ENCODE measurements at regions not wholly inside any gene's neighbourhood (a gene's known extent, or its start where the extent isn't known, plus 50 kb on each side); places are given as distances from the start of the nearest gene placed in this dataset.

DNA sequence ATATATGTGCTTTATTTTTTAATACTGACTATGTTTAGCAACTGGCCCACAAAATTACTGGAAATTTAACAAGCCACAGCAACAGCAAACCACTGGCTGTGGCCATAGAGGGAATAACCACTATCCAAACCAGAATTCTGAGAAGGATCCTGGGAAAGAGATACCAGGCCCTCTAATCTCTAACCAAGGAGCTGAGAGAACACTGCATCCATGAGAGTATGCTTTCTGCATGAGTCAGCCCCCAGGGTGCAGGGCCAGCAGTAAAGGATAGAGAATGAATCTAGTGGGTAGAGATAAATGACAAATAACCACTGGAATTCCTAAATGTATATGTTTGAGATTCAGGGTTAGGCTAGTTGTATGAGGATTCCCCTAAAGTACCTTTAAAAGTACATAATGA lies 221.8 kb downstream of the KIT start:
- H3K9me3 Mint-ChIP-seq: peaks cover 0 to 2% of the 10 kb centered on the region in 2 experiments; a peak in 1 of 5 replicates
- no peak overlapping the region for H3K4me3 Mint-ChIP-seq

More for the DNA sequence above, 221.8 kb downstream of the KIT start:
- no peak overlapping the region for H3K27ac ChIP-seq (ENCODE audit: insufficient read length, low read depth, low read length)
- no peak overlapping the region for H2BK15ac ChIP-seq (ENCODE audit: low read depth, low read length)
- no peaks in the 10 kb centered on the region for H3K27me3 ChIP-seq (ENCODE audit: insufficient read depth, low read length)
- H3K56ac ChIP-seq (ENCODE audit: insufficient read length, low read depth, low read length): no peak overlapping the region
- no peaks in the 10 kb centered on the region for H3K79me2 ChIP-seq (ENCODE audit: insufficient read depth, low read length)
- no peak overlapping the region for H3K4ac ChIP-seq (ENCODE audit: low read depth, low read length)
- H3K23ac ChIP-seq (ENCODE audit: insufficient read length, low read depth, low read length): no peak overlapping the region
- no peak overlapping the region for H3K14ac ChIP-seq (ENCODE audit: insufficient read depth, low read length)
- no peaks in the 10 kb centered on the region; a peak in 1 of 7 replicates for H3K36me3 Mint-ChIP-seq (ENCODE audit: insufficient read depth in 1 of 3, low read depth in 3 of 3)
- H2BK12ac ChIP-seq (ENCODE audit: insufficient read length, low read depth, low read length): no peak overlapping the region
- H4K8ac ChIP-seq (replicated peaks; ENCODE audit: insufficient read length, low read depth, low read length): no peak overlapping the region
- H3K23me2 ChIP-seq (ENCODE audit: insufficient read length, low read depth, low read length, poor library complexity, severe bottlenecking): no peaks in the 10 kb centered on the region
- H4K5ac ChIP-seq (ENCODE audit: insufficient read length, low read depth, low read length): no peak overlapping the region
- H3K27me3 Mint-ChIP-seq (ENCODE audit: low read depth): peaks cover 3% of the 10 kb centered on the region; the same call in 1 of the 2 replicates
- H2BK5ac ChIP-seq (ENCODE audit: insufficient read length, low read length): no peak overlapping the region
- H4K20me1 ChIP-seq (ENCODE audit: control insufficient read depth, insufficient read depth, insufficient read length): no peaks in the 10 kb centered on the region
- no peak overlapping the region for H4K91ac ChIP-seq (ENCODE audit: insufficient read length, low read depth, low read length)
- no peak overlapping the region for H3K4me2 ChIP-seq (ENCODE audit: insufficient read depth, insufficient read length, low read length)
- TF ChIP-seq, protein P1, sequence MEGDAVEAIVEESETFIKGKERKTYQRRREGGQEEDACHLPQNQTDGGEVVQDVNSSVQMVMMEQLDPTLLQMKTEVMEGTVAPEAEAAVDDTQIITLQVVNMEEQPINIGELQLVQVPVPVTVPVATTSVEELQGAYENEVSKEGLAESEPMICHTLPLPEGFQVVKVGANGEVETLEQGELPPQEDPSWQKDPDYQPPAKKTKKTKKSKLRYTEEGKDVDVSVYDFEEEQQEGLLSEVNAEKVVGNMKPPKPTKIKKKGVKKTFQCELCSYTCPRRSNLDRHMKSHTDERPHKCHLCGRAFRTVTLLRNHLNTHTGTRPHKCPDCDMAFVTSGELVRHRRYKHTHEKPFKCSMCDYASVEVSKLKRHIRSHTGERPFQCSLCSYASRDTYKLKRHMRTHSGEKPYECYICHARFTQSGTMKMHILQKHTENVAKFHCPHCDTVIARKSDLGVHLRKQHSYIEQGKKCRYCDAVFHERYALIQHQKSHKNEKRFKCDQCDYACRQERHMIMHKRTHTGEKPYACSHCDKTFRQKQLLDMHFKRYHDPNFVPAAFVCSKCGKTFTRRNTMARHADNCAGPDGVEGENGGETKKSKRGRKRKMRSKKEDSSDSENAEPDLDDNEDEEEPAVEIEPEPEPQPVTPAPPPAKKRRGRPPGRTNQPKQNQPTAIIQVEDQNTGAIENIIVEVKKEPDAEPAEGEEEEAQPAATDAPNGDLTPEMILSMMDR (conservative IDR thresholded peaks at IDR 0.05): no peak
- no peak overlapping the region for H3T11ph ChIP-seq (ENCODE audit: low read length)
- no peaks in the 10 kb centered on the region for H3K4me1 ChIP-seq (ENCODE audit: insufficient read depth, low read length)
- no peak overlapping the region for H3K9ac ChIP-seq (ENCODE audit: extremely low read depth, insufficient read length, low read length)
- H2BK20ac ChIP-seq (ENCODE audit: low read depth, low read length, poor library complexity, severe bottlenecking): no peak overlapping the region
- H3K9me3 ChIP-seq (ENCODE audit: control insufficient read depth, low read depth, low read length): no peaks in the 10 kb centered on the region
- H3K18ac ChIP-seq (ENCODE audit: insufficient read length, low read depth, low read length): no peak overlapping the region
- DNase-seq: no peak
- H2BK120ac ChIP-seq (ENCODE audit: low read depth, low read length, poor library complexity, severe bottlenecking): no peak overlapping the region
- no peak overlapping the region for H3K27ac Mint-ChIP-seq
- H2AK5ac ChIP-seq (ENCODE audit: insufficient read length, low read length): no peak overlapping the region
- no peaks in the 10 kb centered on the region; a peak in 1 of 4 replicates for H3K4me1 Mint-ChIP-seq
- H2AFZ ChIP-seq (ENCODE audit: low read length): no peak overlapping the region
- no peaks in the 10 kb centered on the region for H3K79me1 ChIP-seq (ENCODE audit: insufficient read depth, low read depth, low read length, poor library complexity, severe bottlenecking)
